Sigmoid colon (tissue), 6 donors: ENCODE measurements at regions not wholly inside any gene's neighbourhood (a gene's known extent, or its start where the extent isn't known, plus 50 kb on each side); places are given as distances from the start of the nearest gene placed in this dataset.

Experiments used
- DNase-seq: peaks from one replicate; pipeline ENCODE4 v3.0.0-alpha.2; 2019
- H3K27ac ChIP-seq, 4 donors: fragments of 200-600 bp; sonication (generic); one replicate each; pipeline ENCODE4 v1.5.1; 2016 to 2019; ENCODE audit warnings: mild to moderate bottlenecking in 1 of 4
- H3K27me3 ChIP-seq, 3 donors: fragments of 200-600 bp; sonication (generic); one replicate each; pipeline ENCODE4 v1.5.1; 2019; ENCODE audit warnings: mild to moderate bottlenecking in 1 of 3
- H3K36me3 ChIP-seq, 4 donors: fragments of 200-600 bp; sonication (generic); one replicate each; pipeline ENCODE4 v1.5.1; 2016 to 2019
- H3K4me1 ChIP-seq, 4 donors: fragments of 200-600 bp; sonication (generic); one replicate each; pipeline ENCODE4 v1.5.1; 2017 to 2019
- H3K4me3 ChIP-seq, 4 donors: fragments of 200-600 bp; sonication (generic); one replicate each; pipeline ENCODE4 v1.5.1; 2017 to 2019; ENCODE audit warnings: mild to moderate bottlenecking in 2 of 4, moderate library complexity in 1 of 4
- H3K9me3 ChIP-seq, 4 donors: fragments of 200-600 bp in 3 of 4; sonication (generic) in 3 of 4; one replicate each; pipeline versions ENCODE4 v1.5.1 to v1.6.1; 2013 to 2019
- EP300 ChIP-seq, 4 donors: sonication (generic); formaldehyde crosslinking; IDR thresholded peaks; one replicate each; pipeline ENCODE4 v1.6.1; 2017; ENCODE audit warnings: antibody characterized with exemption in 4 of 4
- POLR2A ChIP-seq, 2 donors: fragments of 450-650 bp; IDR thresholded peaks; one replicate each; pipeline ENCODE4 v1.6.1; 2016; ENCODE audit warnings: antibody characterized with exemption in 2 of 2, mild to moderate bottlenecking in 2 of 2, moderate library complexity in 2 of 2
- POLR2AphosphoS5 ChIP-seq, 4 donors: sonication (generic); formaldehyde crosslinking; IDR thresholded peaks; one replicate each; pipeline ENCODE4 v1.6.1; 2017; ENCODE audit warnings: antibody characterized with exemption in 4 of 4
- WGBS, 2 donors: extraction: QIAGEN DNeasy Blood & Tissue Kit; methylation state at CpG; one replicate each; pipeline ENCODE4 v1.1.7; 2013; 5-methylcytosine and 5-hydroxymethylcytosine counted together
- intact Hi-C: fragments of 100-400 bp; cut with DNase I; formaldehyde crosslinking; loops from one replicate; pipeline ENCODE4 v1.15.1; 2023
- TF ChIP-seq, protein P1 (sequence below), 4 experiments: fragments of 450-650 bp in 3 of 4; fragments of 200-600 bp in 1 of 4; IDR thresholded peaks; one replicate each; pipeline ENCODE4 v1.5.1; 2016 to 2019; ENCODE audit warnings: antibody characterized with exemption in 4 of 4, mild to moderate bottlenecking in 3 of 4, moderate library complexity in 2 of 4
- donor health status: healthy with polysubstance abuse.
- donor health status: healthy.

DNA sequence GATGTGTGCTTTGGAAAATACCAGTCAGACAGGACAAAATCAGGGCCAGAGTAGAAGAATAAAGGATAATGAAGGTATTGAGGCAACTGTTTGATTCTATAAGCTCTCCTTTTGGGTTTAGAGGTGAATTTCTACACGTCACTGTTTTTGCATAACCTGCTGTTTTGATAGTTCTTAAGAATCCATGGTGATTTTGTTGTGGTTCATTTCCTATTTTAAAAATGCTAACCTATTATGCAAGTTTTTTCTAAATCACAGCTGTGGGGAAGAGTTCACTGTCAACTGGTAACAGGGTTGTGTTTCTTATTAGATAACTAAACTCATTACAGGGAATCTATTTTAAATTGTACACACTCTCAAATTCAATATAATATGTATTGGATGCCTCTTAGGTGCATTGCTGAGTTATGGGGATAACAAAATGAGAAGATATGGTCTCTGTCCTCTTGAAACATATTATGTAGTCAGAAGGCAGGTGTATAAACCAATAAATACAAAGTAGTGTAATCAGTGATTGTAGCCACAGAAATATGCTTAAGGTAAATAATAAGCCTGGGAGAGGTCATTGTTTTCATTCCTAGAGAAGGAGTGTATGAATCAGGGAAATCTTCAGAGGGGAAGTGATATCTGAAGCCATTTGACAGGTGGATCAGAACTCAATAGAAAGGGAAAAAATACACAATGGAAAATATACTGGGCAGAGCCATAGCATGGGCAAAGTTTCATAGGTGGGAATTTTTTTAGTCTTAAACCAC, 192.5 kb downstream of the FAT3 start:
- Histone ChIP-seq H3K27ac (no peak overlapping the region), H3K9me3 (no peaks in the 10 kb centered on the region), H3K36me3 (no peaks in the 10 kb centered on the region), H3K27me3 (no peaks in the 10 kb centered on the region), H3K4me3 (no peak overlapping the region), H3K4me1 (no peaks in the 10 kb centered on the region)
- intact Hi-C loops: no loop called here
- no peak for DNase-seq
- WGBS, 2 donors: 86 to 90% methylated on average over 1 of the region's 1 CpG
- TF ChIP-seq, protein P1, sequence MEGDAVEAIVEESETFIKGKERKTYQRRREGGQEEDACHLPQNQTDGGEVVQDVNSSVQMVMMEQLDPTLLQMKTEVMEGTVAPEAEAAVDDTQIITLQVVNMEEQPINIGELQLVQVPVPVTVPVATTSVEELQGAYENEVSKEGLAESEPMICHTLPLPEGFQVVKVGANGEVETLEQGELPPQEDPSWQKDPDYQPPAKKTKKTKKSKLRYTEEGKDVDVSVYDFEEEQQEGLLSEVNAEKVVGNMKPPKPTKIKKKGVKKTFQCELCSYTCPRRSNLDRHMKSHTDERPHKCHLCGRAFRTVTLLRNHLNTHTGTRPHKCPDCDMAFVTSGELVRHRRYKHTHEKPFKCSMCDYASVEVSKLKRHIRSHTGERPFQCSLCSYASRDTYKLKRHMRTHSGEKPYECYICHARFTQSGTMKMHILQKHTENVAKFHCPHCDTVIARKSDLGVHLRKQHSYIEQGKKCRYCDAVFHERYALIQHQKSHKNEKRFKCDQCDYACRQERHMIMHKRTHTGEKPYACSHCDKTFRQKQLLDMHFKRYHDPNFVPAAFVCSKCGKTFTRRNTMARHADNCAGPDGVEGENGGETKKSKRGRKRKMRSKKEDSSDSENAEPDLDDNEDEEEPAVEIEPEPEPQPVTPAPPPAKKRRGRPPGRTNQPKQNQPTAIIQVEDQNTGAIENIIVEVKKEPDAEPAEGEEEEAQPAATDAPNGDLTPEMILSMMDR (IDR thresholded peaks at IDR 0.05): no peak
- no peak for TF ChIP-seq POLR2AphosphoS5 (IDR thresholded peaks at IDR 0.05)
- TF ChIP-seq POLR2A (IDR thresholded peaks at IDR 0.05): no peak
- TF ChIP-seq EP300 (IDR thresholded peaks at IDR 0.05): no peak

DNA sequence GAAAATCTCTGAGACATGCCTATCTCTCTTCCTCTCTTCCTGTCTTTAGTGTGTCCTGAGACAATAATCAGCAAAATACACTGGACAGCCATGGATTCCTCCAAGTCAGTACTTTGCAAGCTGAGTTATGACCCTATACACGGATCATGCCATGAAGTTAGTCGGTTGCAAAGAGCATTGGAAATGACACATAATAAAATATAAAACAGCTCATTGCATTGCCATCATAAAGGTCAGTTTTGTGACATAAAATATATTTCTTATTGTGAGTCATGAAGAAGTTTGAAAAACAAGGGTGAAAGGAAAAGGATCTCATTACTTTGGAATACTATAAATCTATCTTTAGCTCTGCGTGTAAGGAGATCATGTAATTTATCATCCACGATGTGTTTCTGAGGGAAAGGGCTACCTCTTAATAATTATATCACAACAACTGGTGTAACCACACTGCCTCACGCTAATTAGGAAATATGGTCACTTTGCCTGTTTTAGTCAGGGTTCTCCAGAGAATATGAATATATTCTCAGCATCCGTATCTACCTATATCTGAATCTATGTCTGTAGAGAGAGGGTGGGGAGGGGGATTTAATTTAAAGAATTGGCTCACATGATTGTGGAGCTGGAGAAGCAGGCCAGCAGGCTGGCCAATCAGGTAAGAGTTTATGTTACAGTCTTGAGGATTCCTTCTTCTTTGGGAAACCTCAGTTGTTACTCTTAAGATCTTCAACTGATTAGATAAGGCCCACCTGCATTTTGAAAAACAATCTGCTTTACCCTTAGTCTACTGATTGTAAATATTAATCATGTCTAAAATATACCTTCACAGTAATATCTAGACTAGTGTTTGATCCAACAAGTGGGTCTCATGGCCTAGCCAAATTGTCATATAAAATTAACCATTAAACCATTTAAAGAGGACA, 198.8 kb downstream of the FAT3 start:
- Histone ChIP-seq H3K4me1 (no peaks in the 10 kb centered on the region), H3K9me3 (peaks cover 0 to 2% (median 0%) of the 10 kb centered on the region in 4 donors), H3K4me3 (no peak overlapping the region), H3K27me3 (no peaks in the 10 kb centered on the region), H3K27ac (no peak overlapping the region), H3K36me3 (no peaks in the 10 kb centered on the region)
- no peak for TF ChIP-seq EP300 (IDR thresholded peaks at IDR 0.05)
- TF ChIP-seq POLR2AphosphoS5 (IDR thresholded peaks at IDR 0.05): no peak
- TF ChIP-seq, protein P1 (IDR thresholded peaks at IDR 0.05): no peak
- no peak for TF ChIP-seq POLR2A (IDR thresholded peaks at IDR 0.05)
- intact Hi-C loops: no loop called here
- no peak for DNase-seq
- whole genome bisulfite sequencing, 2 donors: 61 to 91% methylated on average over 6 of the region's 6 CpGs

DNA sequence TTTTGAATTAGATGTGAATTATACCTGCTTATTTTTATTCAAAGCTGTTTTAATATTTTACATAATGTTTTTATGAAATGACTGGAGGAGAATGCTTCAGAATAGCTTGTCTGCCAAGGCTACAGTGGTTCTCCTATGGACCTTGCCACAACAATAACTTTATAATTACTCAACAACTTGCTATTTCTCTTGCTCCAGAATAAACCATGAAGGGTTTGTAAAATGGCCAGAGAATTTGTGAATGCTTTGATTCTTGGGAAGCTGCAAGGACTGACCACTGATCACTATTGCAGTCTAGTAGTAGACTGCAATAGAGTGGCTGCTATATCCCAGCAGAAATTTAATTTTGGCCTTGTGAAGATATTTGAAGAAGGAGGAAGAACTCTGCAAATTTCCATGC, 199.7 kb downstream of the FAT3 start:
- no peak for DNase-seq
- intact Hi-C loops: no loop called here
- TF ChIP-seq, protein P1 (IDR thresholded peaks at IDR 0.05): no peak
- no peaks in the 10 kb centered on the region for H3K4me1 ChIP-seq
- no peaks in the 10 kb centered on the region for H3K27me3 ChIP-seq
- no peak overlapping the region for H3K27ac ChIP-seq
- no peak overlapping the region for H3K4me3 ChIP-seq
- no peaks in the 10 kb centered on the region for H3K36me3 ChIP-seq
- H3K9me3 ChIP-seq: peaks cover 0 to 3% (median under 1%) of the 10 kb centered on the region in 4 donors

DNA sequence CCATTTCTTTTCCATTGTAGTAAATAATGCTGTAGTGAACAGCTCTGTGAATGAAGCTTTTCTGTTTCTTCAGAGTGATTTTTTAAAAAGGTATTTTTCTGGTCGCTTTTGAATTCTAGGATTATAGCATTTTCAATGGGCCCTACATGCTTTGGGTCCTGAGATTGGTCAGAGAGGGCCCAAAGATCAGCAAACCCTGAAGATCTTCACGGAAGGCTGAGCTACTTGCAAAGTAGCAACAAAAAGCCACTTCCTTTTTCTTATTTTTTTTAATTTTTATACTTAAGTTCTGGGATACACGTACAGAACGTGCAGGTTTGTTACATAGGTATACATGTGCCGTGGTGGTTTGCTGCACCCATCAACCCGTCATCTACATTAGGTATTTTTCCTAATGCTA, 200.5 kb downstream of the FAT3 start:
- H3K9me3 ChIP-seq: peaks cover 0 to 3% (median under 1%) of the 10 kb centered on the region in 4 donors
- no peak overlapping the region for H3K4me3 ChIP-seq
- no peaks in the 10 kb centered on the region for H3K36me3 ChIP-seq
- H3K27ac ChIP-seq: no peak overlapping the region
- intact Hi-C loops: no loop called here
- no peak for TF ChIP-seq POLR2A (IDR thresholded peaks at IDR 0.05)
- TF ChIP-seq POLR2AphosphoS5 (IDR thresholded peaks at IDR 0.05): no peak
- TF ChIP-seq EP300 (IDR thresholded peaks at IDR 0.05): no peak
- H3K27me3 ChIP-seq: no peaks in the 10 kb centered on the region
- no peak for DNase-seq
- WGBS, 2 donors: 63 to 77% methylated on average over 6 of the region's 6 CpGs
- no peaks in the 10 kb centered on the region for H3K4me1 ChIP-seq

DNA sequence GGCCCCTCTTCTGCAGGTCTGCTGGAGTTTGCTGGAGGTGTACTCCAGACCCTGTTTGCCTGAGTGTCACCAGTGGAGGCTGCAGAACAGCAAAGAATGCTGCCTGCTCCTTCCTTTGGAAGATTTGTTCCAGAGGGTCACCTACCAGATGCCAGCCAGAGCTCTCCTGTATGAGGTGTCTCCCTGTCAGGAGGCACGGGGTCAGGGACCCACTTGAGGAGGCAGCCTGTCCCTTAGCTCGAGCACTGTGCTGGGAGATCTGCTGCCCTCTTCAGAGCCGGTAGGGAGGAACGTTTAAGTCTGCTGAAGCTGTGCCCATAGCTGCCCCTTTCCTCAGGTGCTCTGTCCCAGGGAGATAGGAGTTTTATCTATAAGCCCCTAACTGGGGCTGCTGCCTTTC, 207.9 kb downstream of the FAT3 start:
- intact Hi-C loops: no loop called here
- 62 to 78% methylated on average over 4 of the region's 4 CpGs for WGBS, 2 donors

More for the DNA sequence above, 207.9 kb downstream of the FAT3 start:
- H3K4me3 ChIP-seq: no peak overlapping the region
- H3K9me3 ChIP-seq: peaks cover 0 to 3% (median 2%) of the 10 kb centered on the region in 4 donors
- TF ChIP-seq POLR2A (IDR thresholded peaks at IDR 0.05) (no peak), EP300 (IDR thresholded peaks at IDR 0.05) (no peak)
- no peak overlapping the region for H3K27ac ChIP-seq
- DNase-seq: no peak
- no peaks in the 10 kb centered on the region for H3K27me3 ChIP-seq
- no peaks in the 10 kb centered on the region for H3K36me3 ChIP-seq
- H3K4me1 ChIP-seq: no peaks in the 10 kb centered on the region
